ENCODE measurements at regions not wholly inside any gene's neighbourhood (a gene's known extent, or its start where the extent isn't known, plus 50 kb on each side); places are given as distances from the start of the nearest gene placed in this dataset.
A peak's percentile ranks its signal among the peaks of the same experiment; 100 is the strongest.

- H3K4me1 ChIP-seq: peaks cover 0 to 30% (median 9%) of the 10 kb centered on the region in 4 donors
- H3K27ac ChIP-seq (replicated peaks in 1 of 4): peak overlapping the region in 1 of 4 donors; percentile 53
- TF ChIP-seq POLR2AphosphoS5 (IDR thresholded peaks at IDR 0.05): no peak
- no peak for TF ChIP-seq POLR2A (IDR thresholded peaks at IDR 0.05; ENCODE audit: low read depth)
- TF ChIP-seq EP300 (IDR thresholded peaks at IDR 0.05): no peak
- TF ChIP-seq, protein P1, sequence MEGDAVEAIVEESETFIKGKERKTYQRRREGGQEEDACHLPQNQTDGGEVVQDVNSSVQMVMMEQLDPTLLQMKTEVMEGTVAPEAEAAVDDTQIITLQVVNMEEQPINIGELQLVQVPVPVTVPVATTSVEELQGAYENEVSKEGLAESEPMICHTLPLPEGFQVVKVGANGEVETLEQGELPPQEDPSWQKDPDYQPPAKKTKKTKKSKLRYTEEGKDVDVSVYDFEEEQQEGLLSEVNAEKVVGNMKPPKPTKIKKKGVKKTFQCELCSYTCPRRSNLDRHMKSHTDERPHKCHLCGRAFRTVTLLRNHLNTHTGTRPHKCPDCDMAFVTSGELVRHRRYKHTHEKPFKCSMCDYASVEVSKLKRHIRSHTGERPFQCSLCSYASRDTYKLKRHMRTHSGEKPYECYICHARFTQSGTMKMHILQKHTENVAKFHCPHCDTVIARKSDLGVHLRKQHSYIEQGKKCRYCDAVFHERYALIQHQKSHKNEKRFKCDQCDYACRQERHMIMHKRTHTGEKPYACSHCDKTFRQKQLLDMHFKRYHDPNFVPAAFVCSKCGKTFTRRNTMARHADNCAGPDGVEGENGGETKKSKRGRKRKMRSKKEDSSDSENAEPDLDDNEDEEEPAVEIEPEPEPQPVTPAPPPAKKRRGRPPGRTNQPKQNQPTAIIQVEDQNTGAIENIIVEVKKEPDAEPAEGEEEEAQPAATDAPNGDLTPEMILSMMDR (IDR thresholded peaks at IDR 0.05): no peak
- H3K36me3 ChIP-seq: no peaks in the 10 kb centered on the region
- WGBS: 45% methylated on average over 14 of the region's 14 CpGs
- intact Hi-C loops (cut with DNase I): no loop called here
- DNase-seq (ENCODE audit: extremely low spot score): no peak
- H3K9me3 ChIP-seq: no peaks in the 10 kb centered on the region
- no peak overlapping the region for H3K4me3 ChIP-seq
- peaks cover 0 to 6% (median 0%) of the 10 kb centered on the region in 4 donors for H3K27me3 ChIP-seq
Observed at GRCh38 chr9:108783731-108784495, 71.9 kb downstream of the ACTL7B start.

DNA sequence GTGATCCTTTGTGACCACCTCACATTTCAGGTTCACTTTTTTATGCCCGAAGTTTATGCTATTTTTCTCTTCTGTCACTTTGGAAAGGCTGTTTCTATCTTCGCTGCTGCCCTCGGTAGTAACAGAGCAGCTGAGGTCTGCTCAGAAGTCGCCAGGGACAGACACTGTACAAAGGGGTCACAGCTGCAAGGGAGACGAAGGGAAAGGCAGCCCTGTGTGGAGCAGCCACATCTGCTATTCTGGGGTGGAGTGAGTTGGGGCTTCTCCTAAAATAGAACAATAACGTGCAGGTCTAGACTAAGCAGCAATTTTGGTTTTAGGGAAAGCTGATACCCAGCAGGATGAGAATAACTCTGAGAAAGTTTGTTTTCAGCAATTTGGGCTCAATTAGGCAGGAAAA lies 72.5 kb downstream of the ACTL7B start:
- H3K4me3 ChIP-seq: no peak overlapping the region
- 51% methylated on average over 6 of the region's 6 CpGs for WGBS
- H3K27me3 ChIP-seq: peaks cover 0 to 11% (median 0%) of the 10 kb centered on the region in 4 donors
- intact Hi-C loops (cut with DNase I): no loop called here
- H3K36me3 ChIP-seq: no peaks in the 10 kb centered on the region
- peak overlapping the region in 1 of 4 donors; percentile 53 for H3K27ac ChIP-seq (replicated peaks in 1 of 4)
- peaks cover 0 to 30% (median 9%) of the 10 kb centered on the region in 4 donors for H3K4me1 ChIP-seq
- H3K9me3 ChIP-seq: no peaks in the 10 kb centered on the region
- DNase-seq (ENCODE audit: extremely low spot score): no peak
- TF ChIP-seq, protein P1 (IDR thresholded peaks at IDR 0.05): no peak
- TF ChIP-seq POLR2AphosphoS5 (IDR thresholded peaks at IDR 0.05) (no peak), POLR2A (IDR thresholded peaks at IDR 0.05; ENCODE audit: low read depth) (no peak), EP300 (IDR thresholded peaks at IDR 0.05) (no peak)

DNA sequence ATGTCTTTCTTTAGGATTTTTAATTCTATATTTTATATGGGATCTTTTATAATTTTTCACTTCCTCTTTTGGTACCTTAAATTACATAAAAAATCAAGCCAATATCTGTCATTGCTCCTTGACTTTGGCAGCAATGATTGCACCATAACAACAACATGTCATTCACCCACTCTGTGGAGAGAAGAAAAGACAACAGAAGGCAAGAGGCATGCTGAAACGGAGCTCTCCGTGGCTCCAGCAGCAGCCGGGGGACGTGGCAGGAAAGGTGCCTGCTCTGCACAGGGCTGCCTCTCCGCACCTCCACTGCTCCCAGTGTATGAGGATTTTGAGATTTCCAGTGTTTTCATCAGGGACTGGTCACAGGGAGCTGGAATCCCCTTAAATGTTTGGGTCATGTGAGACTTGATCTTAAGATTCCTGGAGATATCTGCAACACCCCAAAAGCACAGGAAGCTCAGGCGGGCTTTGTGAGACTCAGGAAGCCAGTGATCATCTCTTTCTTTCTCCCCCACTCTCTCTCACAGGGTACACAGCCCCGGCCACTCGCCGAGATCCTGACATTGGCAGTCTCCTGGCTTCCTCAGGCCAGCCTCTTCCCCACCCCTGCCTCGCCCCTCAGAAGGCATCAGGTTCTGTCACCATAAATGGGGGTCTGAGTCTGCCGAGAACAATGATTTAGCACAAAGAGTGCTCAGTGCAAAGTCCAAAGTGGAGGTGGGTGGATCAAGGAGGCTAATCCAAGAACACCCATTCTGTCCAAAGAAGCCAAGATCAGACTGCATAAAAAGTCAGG lies 74.6 kb downstream of the ACTL7B start:
- 36% methylated on average over 11 of the region's 11 CpGs for WGBS
- no peak overlapping the region for H3K4me3 ChIP-seq
- no peaks in the 10 kb centered on the region for H3K36me3 ChIP-seq
- TF ChIP-seq EP300 (IDR thresholded peaks at IDR 0.05): no peak
- TF ChIP-seq POLR2AphosphoS5 (IDR thresholded peaks at IDR 0.05): no peak
- TF ChIP-seq POLR2A (IDR thresholded peaks at IDR 0.05; ENCODE audit: low read depth): no peak
- TF ChIP-seq, protein P1 (IDR thresholded peaks at IDR 0.05): no peak
- H3K27me3 ChIP-seq: peaks cover 0 to 22% (median 0%) of the 10 kb centered on the region in 4 donors
- intact Hi-C loops (cut with DNase I): no loop called here
- H3K27ac ChIP-seq (replicated peaks in 1 of 4): no peak overlapping the region
- H3K4me1 ChIP-seq: peaks cover 0 to 26% (median 9%) of the 10 kb centered on the region in 4 donors
- DNase-seq (ENCODE audit: extremely low spot score): no peak
- H3K9me3 ChIP-seq: no peaks in the 10 kb centered on the region

GRCh38 chr9:108779551-108780325 lies 76.0 kb downstream of the ACTL7B start:
- H3K4me3 ChIP-seq: no peak overlapping the region
- peaks cover 0 to 22% (median 0%) of the 10 kb centered on the region in 4 donors for H3K27me3 ChIP-seq
- peak overlapping the region in 1 of 4 donors; percentile 30 for H3K27ac ChIP-seq (replicated peaks in 1 of 4)
- H3K36me3 ChIP-seq: no peaks in the 10 kb centered on the region
- H3K9me3 ChIP-seq: no peaks in the 10 kb centered on the region
- 82% methylated on average over 10 of the region's 10 CpGs for WGBS
- DNase-seq (ENCODE audit: extremely low spot score): no peak
- intact Hi-C loops (cut with DNase I): no loop called here
- H3K4me1 ChIP-seq: peaks cover 0 to 19% (median 6%) of the 10 kb centered on the region in 4 donors
- TF ChIP-seq POLR2AphosphoS5 (IDR thresholded peaks at IDR 0.05): no peak
- TF ChIP-seq EP300 (IDR thresholded peaks at IDR 0.05): no peak
- no peak for TF ChIP-seq POLR2A (IDR thresholded peaks at IDR 0.05; ENCODE audit: low read depth)
- TF ChIP-seq, protein P1 (IDR thresholded peaks at IDR 0.05): no peak
